Fibroblast of peridontal ligament (primary cell): ENCODE measurements at regions not wholly inside any gene's neighbourhood (a gene's known extent, or its start where the extent isn't known, plus 50 kb on each side); places are given as distances from the start of the nearest gene placed in this dataset.
A peak's percentile ranks its signal among the peaks of the same experiment; 100 is the strongest.
"Not testable (repeated sequence)": the region's sequence is repeated elsewhere in the genome, so short reads cannot be mapped to it uniquely, and the experiment has no call there.

Experiments used
- DNase-seq: peaks from one replicate; pipeline ENCODE4 v3.0.0-alpha.2; 2010; ENCODE audit errors: extremely low read depth

- no peak for DNase-seq
These were observed 424.3 kb upstream of the ACVR2A start for GRCh38 chr2:147420517-147420916.

- DNase-seq, result no peak
These were observed 428.7 kb upstream of the ACVR2A start for GRCh38 chr2:147416099-147416498.

- DNase-seq, result not testable (repeated sequence)
These were observed 430.2 kb upstream of the ACVR2A start for GRCh38 chr2:147414656-147415055.

- DNase-seq, result no peak
These were observed 436.5 kb upstream of the ACVR2A start for GRCh38 chr2:147408357-147408756.

- peak; percentile 4 for DNase-seq
These were observed 439.2 kb upstream of the ACVR2A start for GRCh38 chr2:147405651-147406050.

- DNase-seq, result peak; percentile 3
These were observed 445.8 kb upstream of the ACVR2A start for GRCh38 chr2:147398996-147399395.

GRCh38 chr2:147398301-147398700, 446.5 kb upstream of the ACVR2A start:
- DNase-seq, result no peak

- DNase-seq, result no peak
These were observed 447.9 kb upstream of the ACVR2A start for GRCh38 chr2:147396890-147397289.

- DNase-seq, result no peak
These were observed 450.5 kb upstream of the ACVR2A start for GRCh38 chr2:147394179-147394790.

- no peak for DNase-seq
These were observed 452.6 kb upstream of the ACVR2A start for GRCh38 chr2:147392180-147392579.

- no peak for DNase-seq
These were observed 454.4 kb upstream of the ACVR2A start for GRCh38 chr2:147390475-147390874.

- no peak for DNase-seq
These were observed 455.6 kb upstream of the ACVR2A start for GRCh38 chr2:147389218-147389617.

GRCh38 chr2:147388217-147388616, 456.6 kb upstream of the ACVR2A start:
- DNase-seq, result no peak

- no peak for DNase-seq
These were observed 458.5 kb upstream of the ACVR2A start for GRCh38 chr2:147386284-147386683.

- no peak for DNase-seq
These were observed 459.2 kb upstream of the ACVR2A start for GRCh38 chr2:147385600-147385999.

- no peak for DNase-seq
These were observed 460.2 kb upstream of the ACVR2A start for GRCh38 chr2:147384659-147385058.

- DNase-seq, result no peak
These were observed 462.4 kb upstream of the ACVR2A start for GRCh38 chr2:147382322-147382948.

- no peak for DNase-seq
These were observed 466.4 kb upstream of the ACVR2A start for GRCh38 chr2:147378403-147378802.

GRCh38 chr2:147375073-147375472, 469.8 kb upstream of the ACVR2A start:
- no peak for DNase-seq

GRCh38 chr2:147374423-147374811, 470.4 kb upstream of the ACVR2A start:
- peak; percentile 6 for DNase-seq

GRCh38 chr2:147373800-147374422, 470.9 kb upstream of the ACVR2A start:
- DNase-seq, result no peak

- DNase-seq, result no peak
These were observed 476.5 kb upstream of the ACVR2A start for GRCh38 chr2:147368306-147368705.

GRCh38 chr2:147366279-147366678, 478.6 kb upstream of the ACVR2A start:
- no peak for DNase-seq
